MM.1S (cell line): ENCODE measurements at regions not wholly inside any gene's neighbourhood (a gene's known extent, or its start where the extent isn't known, plus 50 kb on each side); places are given as distances from the start of the nearest gene placed in this dataset.

Experiments
- DNase-seq: peaks from one replicate; pipeline ENCODE4 v3.0.0-alpha.2; 2015
- H2AFZ ChIP-seq: fragments of 300-600 bp; sonication (generic); 2 replicates; pipeline ENCODE4 v1.6.0; 2016; ENCODE audit warnings: antibody characterized with exemption, low read length
- H3F3A ChIP-seq: fragments of 300-600 bp; sonication (generic); 2 replicates; pipeline ENCODE4 v1.6.1; 2016; ENCODE audit warnings: mild to moderate bottlenecking, antibody characterized with exemption, low read length, moderate library complexity, mixed read lengths; ENCODE audit not compliant: insufficient read depth
- H3K27ac ChIP-seq: fragments of 300-600 bp; sonication (generic); 2 replicates; pipeline ENCODE4 v1.5.1; 2016; ENCODE audit warnings: mild to moderate bottlenecking, low read length
- H3K27me3 ChIP-seq: fragments of 300-600 bp; sonication (generic); replicated peaks from 2 replicates; pipeline ENCODE4 v1.6.0; 2016; ENCODE audit warnings: low read length; ENCODE audit not compliant: insufficient read depth
- H3K36me3 ChIP-seq: fragments of 300-600 bp; sonication (generic); replicated peaks from 2 replicates; pipeline ENCODE4 v1.6.1; 2016; ENCODE audit warnings: mild to moderate bottlenecking, low read length, mixed read lengths; ENCODE audit not compliant: insufficient read depth
- H3K4me1 ChIP-seq: fragments of 300-600 bp; sonication (generic); 2 replicates; pipeline ENCODE4 v1.6.1; 2016; ENCODE audit warnings: low read length, mixed read lengths
- H3K4me2 ChIP-seq: fragments of 300-600 bp; sonication (generic); 2 replicates; pipeline ENCODE4 v1.6.0; 2016; ENCODE audit warnings: low read depth, low read length
- H3K4me3 ChIP-seq: fragments of 300-600 bp; sonication (generic); 2 replicates; pipeline ENCODE4 v1.5.1; 2016; ENCODE audit warnings: low read length, mixed read lengths
- H3K79me2 ChIP-seq: fragments of 300-600 bp; sonication (generic); 2 replicates; pipeline ENCODE4 v1.6.1; 2016; ENCODE audit warnings: mixed run types, low read length, mixed read lengths
- H3K9ac ChIP-seq: fragments of 300-600 bp; sonication (generic); 2 replicates; pipeline ENCODE4 v1.6.1; 2016; ENCODE audit warnings: low read length, mixed read lengths
- H3K9me2 ChIP-seq: fragments of 300-600 bp; sonication (generic); replicated peaks from 2 replicates; pipeline ENCODE4 v1.6.1; 2016; ENCODE audit warnings: mild to moderate bottlenecking, low read length, mixed read lengths; ENCODE audit not compliant: insufficient read depth
- H3K9me3 ChIP-seq: fragments of 300-600 bp; sonication (generic); replicated peaks from 2 replicates; pipeline ENCODE4 v1.6.1; 2016; ENCODE audit warnings: mild to moderate bottlenecking, low read length, mixed read lengths; ENCODE audit not compliant: insufficient read depth
- H4K20me1 ChIP-seq: fragments of 300-600 bp; sonication (generic); 2 replicates; pipeline ENCODE4 v1.6.1; 2016; ENCODE audit warnings: mild to moderate bottlenecking, low read length, moderate library complexity, mixed read lengths; ENCODE audit not compliant: insufficient read depth
- EZH2 ChIP-seq: fragments of 300-600 bp; sonication (generic); optimal IDR thresholded peaks from 2 replicates; pipeline ENCODE3; 2017; ENCODE audit warnings: low read depth, mild to moderate bottlenecking, antibody characterized with exemption, low read length, mixed read lengths
- EZH2phosphoT487 ChIP-seq: fragments of 300-600 bp; sonication (generic); IDR thresholded peaks from 2 replicates; pipeline ENCODE4 v1.6.1; 2018; ENCODE audit warnings: antibody characterized with exemption, low read length
- TF ChIP-seq, protein P1 (sequence below): fragments of 300-600 bp; sonication (generic); IDR thresholded peaks from 2 replicates; pipeline ENCODE4 v1.5.1; 2016; ENCODE audit warnings: antibody characterized with exemption, low read length, mixed read lengths

DNA sequence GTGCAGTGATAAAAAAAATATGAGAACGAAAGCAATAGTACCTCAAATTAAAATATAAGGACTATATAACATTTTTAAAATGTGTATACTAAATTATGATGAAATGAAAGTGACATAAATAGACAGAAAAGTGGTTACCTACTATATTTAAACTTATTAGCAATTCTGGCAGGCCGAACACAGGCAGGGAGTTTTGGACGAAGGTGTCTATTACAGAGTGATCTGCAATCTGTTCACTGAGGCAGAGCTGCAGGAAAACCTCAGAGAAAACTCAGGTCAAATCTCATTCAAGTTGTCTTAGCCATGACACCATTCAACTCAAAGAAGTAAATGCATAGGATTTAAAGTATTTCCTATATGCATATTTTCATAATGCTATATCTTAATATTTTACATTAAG, 274.8 kb upstream of the GULP1 start:
- Histone ChIP-seq H3K79me2 (no peaks in the 10 kb centered on the region), H3F3A (no peaks in the 10 kb centered on the region), H3K27ac (no peak overlapping the region), H3K4me3 (no peak overlapping the region), H4K20me1 (no peaks in the 10 kb centered on the region), H3K4me2 (no peak overlapping the region), H3K27me3 (no peaks in the 10 kb centered on the region), H2AFZ (no peak overlapping the region), H3K9me2 (no peaks in the 10 kb centered on the region), H3K36me3 (no peaks in the 10 kb centered on the region), H3K9ac (no peak overlapping the region), H3K9me3 (no peaks in the 10 kb centered on the region), H3K4me1 (no peaks in the 10 kb centered on the region)
- no peak for DNase-seq
- TF ChIP-seq EZH2 (no peak), EZH2phosphoT487 (no peak)
- TF ChIP-seq, protein P1, sequence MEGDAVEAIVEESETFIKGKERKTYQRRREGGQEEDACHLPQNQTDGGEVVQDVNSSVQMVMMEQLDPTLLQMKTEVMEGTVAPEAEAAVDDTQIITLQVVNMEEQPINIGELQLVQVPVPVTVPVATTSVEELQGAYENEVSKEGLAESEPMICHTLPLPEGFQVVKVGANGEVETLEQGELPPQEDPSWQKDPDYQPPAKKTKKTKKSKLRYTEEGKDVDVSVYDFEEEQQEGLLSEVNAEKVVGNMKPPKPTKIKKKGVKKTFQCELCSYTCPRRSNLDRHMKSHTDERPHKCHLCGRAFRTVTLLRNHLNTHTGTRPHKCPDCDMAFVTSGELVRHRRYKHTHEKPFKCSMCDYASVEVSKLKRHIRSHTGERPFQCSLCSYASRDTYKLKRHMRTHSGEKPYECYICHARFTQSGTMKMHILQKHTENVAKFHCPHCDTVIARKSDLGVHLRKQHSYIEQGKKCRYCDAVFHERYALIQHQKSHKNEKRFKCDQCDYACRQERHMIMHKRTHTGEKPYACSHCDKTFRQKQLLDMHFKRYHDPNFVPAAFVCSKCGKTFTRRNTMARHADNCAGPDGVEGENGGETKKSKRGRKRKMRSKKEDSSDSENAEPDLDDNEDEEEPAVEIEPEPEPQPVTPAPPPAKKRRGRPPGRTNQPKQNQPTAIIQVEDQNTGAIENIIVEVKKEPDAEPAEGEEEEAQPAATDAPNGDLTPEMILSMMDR: no peak

DNA sequence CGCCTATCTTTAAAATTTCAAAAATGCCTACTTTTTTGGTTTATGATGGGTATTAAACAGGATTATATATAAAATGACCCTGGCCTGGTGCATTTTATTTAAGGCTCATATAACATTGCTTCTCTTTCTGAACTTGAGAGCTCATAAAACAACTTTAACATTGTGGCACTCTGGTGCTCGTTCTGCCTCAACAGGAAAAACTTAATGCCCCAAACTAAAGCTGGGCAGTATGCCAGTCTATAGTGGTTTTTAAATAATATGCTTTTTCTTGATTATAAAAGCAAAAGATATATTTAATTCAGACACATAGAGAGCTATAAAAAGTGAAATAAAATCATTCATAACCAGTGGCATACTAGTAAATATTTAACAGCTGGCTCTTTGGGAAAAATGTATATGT, 269.3 kb upstream of the GULP1 start:
- no peaks in the 10 kb centered on the region for H3K79me2 ChIP-seq
- H3K9me3 ChIP-seq: no peaks in the 10 kb centered on the region
- no peaks in the 10 kb centered on the region for H3K27me3 ChIP-seq
- H2AFZ ChIP-seq: no peak overlapping the region
- no peak for DNase-seq
- no peaks in the 10 kb centered on the region for H3F3A ChIP-seq
- no peak overlapping the region for H3K9ac ChIP-seq
- H4K20me1 ChIP-seq: no peaks in the 10 kb centered on the region
- H3K27ac ChIP-seq: no peak overlapping the region
- H3K4me2 ChIP-seq: no peak overlapping the region
- no peak overlapping the region for H3K4me3 ChIP-seq
- TF ChIP-seq EZH2 (no peak), EZH2phosphoT487 (no peak)
- no peaks in the 10 kb centered on the region for H3K9me2 ChIP-seq
- no peaks in the 10 kb centered on the region for H3K4me1 ChIP-seq
- H3K36me3 ChIP-seq: no peaks in the 10 kb centered on the region

DNA sequence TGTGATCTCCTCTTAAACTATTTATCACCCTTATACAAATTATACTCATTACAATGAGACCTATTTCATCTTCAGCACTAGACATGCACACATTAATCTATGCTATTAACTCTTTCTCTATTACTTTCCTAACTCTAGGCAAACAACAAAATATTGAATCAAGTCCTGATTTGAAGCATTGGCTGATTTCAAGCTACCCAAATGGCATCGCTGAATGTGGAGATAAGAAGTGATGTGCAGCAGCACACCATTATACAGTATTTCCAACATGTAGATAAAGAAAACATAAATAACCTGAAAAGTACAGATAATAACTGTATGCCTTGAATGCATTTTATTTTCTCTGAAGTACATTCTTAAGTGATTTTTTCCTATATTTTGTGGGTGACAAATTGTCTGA, 268.6 kb upstream of the GULP1 start:
- no peak overlapping the region for H3K27ac ChIP-seq
- no peaks in the 10 kb centered on the region for H3K79me2 ChIP-seq
- no peaks in the 10 kb centered on the region for H3K9me2 ChIP-seq
- H3K4me3 ChIP-seq: no peak overlapping the region
- H3K27me3 ChIP-seq: no peaks in the 10 kb centered on the region
- TF ChIP-seq EZH2phosphoT487: no peak
- no peak overlapping the region for H3K9ac ChIP-seq
- H2AFZ ChIP-seq: no peak overlapping the region
- H3K4me1 ChIP-seq: no peaks in the 10 kb centered on the region
- H3K9me3 ChIP-seq: no peaks in the 10 kb centered on the region
- DNase-seq: no peak
- H4K20me1 ChIP-seq: no peaks in the 10 kb centered on the region
- H3K4me2 ChIP-seq: no peak overlapping the region
- no peaks in the 10 kb centered on the region for H3K36me3 ChIP-seq
- H3F3A ChIP-seq: no peaks in the 10 kb centered on the region

DNA sequence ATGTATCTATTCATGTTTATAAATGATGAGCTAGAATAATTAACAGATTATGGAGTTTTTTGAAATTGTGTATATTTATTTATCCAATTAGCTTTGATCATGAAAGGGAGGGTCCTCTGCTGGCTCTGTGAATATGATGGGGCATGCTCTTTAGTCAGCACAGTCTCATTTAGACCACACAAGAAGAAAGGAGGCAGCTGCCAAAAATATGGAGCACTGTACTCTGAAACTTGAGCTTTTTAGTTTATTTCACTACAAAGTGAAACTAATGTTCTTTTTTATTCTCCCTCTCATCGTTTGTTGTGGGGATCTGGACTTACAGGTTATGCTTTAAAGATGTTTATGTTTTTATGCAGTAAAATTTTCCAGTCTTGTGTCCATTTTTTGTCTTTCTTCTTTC, 266.9 kb upstream of the GULP1 start:
- no peaks in the 10 kb centered on the region for H3K4me1 ChIP-seq
- no peaks in the 10 kb centered on the region for H3K9me2 ChIP-seq
- H3K9ac ChIP-seq: no peak overlapping the region
- no peaks in the 10 kb centered on the region for H4K20me1 ChIP-seq
- no peak for DNase-seq
- no peaks in the 10 kb centered on the region for H3K79me2 ChIP-seq
- H2AFZ ChIP-seq: no peak overlapping the region
- TF ChIP-seq, protein P1: no peak
- TF ChIP-seq EZH2 (no peak), EZH2phosphoT487 (no peak)
- H3K4me2 ChIP-seq: peak overlapping the region; percentile 0; the same call in 1 of the 2 replicates
- no peak overlapping the region for H3K4me3 ChIP-seq
- no peaks in the 10 kb centered on the region for H3F3A ChIP-seq
- no peaks in the 10 kb centered on the region for H3K9me3 ChIP-seq
- H3K27me3 ChIP-seq: no peaks in the 10 kb centered on the region
- no peak overlapping the region for H3K27ac ChIP-seq
- H3K36me3 ChIP-seq: no peaks in the 10 kb centered on the region
